ENCODE measurements at regions not wholly inside any gene's neighbourhood (a gene's known extent, or its start where the extent isn't known, plus 50 kb on each side); places are given as distances from the start of the nearest gene placed in this dataset.

DNA sequence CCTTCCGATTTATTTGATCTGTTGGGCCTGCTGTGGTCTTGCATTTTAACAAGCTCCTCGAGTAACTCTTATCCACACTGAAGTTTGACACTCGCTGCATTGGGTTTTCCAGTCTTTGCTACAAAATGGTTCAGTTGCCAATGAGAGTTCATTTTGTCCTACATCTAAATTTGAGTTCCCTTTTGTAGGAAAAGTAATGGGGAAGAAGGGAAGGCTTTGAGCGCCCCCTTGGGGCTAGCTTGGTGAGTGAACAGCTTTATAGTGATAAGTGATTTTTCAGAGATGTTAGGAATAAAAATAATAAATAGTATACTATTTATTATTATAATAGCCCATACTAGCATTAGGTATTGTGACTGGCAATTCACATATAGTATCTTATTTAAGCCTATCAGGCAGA is 89.9 kb upstream of the GNAQ start:
- TF ChIP-seq, protein P1, sequence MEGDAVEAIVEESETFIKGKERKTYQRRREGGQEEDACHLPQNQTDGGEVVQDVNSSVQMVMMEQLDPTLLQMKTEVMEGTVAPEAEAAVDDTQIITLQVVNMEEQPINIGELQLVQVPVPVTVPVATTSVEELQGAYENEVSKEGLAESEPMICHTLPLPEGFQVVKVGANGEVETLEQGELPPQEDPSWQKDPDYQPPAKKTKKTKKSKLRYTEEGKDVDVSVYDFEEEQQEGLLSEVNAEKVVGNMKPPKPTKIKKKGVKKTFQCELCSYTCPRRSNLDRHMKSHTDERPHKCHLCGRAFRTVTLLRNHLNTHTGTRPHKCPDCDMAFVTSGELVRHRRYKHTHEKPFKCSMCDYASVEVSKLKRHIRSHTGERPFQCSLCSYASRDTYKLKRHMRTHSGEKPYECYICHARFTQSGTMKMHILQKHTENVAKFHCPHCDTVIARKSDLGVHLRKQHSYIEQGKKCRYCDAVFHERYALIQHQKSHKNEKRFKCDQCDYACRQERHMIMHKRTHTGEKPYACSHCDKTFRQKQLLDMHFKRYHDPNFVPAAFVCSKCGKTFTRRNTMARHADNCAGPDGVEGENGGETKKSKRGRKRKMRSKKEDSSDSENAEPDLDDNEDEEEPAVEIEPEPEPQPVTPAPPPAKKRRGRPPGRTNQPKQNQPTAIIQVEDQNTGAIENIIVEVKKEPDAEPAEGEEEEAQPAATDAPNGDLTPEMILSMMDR (IDR thresholded peaks at IDR 0.05): peak; percentile 86
- TF ChIP-seq EZH2phosphoT487 (IDR thresholded peaks at IDR 0.05): no peak
- no peak for TF ChIP-seq EZH2 (IDR thresholded peaks at IDR 0.05)

All from neural progenitor cell (in vitro differentiated cells).